ENCODE measurements at regions not wholly inside any gene's neighbourhood (a gene's known extent, or its start where the extent isn't known, plus 50 kb on each side); places are given as distances from the start of the nearest gene placed in this dataset.

DNA sequence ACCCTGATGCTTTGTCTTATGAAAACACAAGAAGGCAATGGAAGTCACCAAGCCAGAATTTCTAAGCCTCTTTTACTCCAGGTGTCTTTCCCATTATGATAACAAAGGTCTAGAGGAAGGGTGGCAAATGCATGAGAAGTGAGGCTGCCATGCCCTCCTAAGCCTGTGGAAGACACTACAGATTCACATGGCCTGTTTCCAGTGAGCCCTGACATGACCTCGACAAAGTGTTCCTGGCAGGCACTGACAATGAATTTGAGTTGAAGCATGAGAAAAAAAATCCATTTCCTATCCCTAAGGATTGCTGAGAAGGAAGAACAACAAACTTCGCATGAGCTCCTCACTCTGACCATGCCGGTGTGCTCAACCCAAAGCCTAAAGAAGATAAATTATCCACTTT, 268.0 kb downstream of the HTR7 start:
- H3K4me3 ChIP-seq (ENCODE audit: low read length) = no peak overlapping the region
- no peak for TF ChIP-seq CTCF (conservative IDR thresholded peaks at IDR 0.05; ENCODE audit: low read length)
- no peak for DNase-seq (ENCODE audit: low read depth)

- TF ChIP-seq CTCF (conservative IDR thresholded peaks at IDR 0.05; ENCODE audit: low read length) = no peak
- H3K4me3 ChIP-seq (ENCODE audit: low read length) = no peak overlapping the region
Observed at GRCh38 chr10:90591629-90592028, 266.2 kb downstream of the HTR7 start.

DNA sequence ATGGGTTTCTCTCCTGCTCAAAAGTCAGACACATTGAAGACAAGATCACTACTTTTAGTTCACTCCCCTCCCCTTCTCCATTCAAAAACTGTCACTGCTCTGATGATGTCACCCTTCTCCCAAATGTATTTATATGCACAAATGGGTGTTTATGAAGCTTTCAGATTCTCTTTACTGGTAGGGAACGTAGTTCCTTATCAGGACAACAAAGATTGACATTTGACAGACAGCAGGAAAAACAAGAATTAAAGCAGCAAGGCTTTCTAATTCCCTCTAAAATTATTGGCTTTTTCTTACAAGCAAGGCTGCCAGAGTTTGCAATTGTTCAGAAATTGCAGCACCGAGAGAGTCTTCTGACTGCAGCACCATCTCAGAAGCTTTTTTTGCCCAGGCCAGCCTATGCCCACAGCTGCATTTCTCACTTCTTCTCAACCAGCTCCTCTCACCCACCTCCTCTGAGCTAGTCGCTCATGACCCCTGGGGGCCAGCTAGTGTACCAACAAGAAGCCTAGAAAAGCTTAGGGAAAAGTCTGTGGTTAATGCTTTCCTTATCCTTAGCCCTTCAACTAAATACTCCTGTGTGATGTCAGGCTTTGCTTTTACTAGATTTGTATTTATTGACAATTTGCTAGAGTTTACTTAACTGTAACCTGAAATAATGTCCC, 265.1 kb downstream of the HTR7 start:
- no peak; the same call in 1 of the 2 replicates for TF ChIP-seq CTCF (conservative IDR thresholded peaks at IDR 0.05; ENCODE audit: low read length)
- no peak for DNase-seq (ENCODE audit: low read depth)
- H3K4me3 ChIP-seq (ENCODE audit: low read length) = no peak overlapping the region

More at GRCh38 chr10:90591629-90592028, 266.2 kb downstream of the HTR7 start:
- no peak for DNase-seq (ENCODE audit: low read depth)

DNA sequence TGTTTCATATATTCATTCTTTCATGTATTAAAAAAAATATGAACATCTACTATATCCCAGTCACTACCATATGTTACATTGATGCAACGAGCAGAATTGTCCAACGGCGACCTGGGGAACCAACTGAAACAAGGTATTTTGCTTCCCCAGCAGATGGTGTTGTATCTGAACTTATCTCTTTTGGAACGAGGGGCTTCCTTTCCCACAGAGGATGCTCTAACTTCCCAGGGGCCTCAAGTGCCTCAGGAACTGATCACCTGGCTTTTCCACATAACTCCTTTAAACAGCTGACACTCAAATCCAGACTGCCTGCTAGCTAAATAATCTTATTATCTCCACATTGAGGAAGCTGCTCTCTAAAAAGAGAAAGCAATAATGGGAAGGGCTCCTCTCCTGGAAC, 259.3 kb downstream of the HTR7 start:
- H3K4me3 ChIP-seq (ENCODE audit: low read length) = no peak overlapping the region
- no peak for TF ChIP-seq CTCF (conservative IDR thresholded peaks at IDR 0.05; ENCODE audit: low read length)
- DNase-seq (ENCODE audit: low read depth) = no peak

DNA sequence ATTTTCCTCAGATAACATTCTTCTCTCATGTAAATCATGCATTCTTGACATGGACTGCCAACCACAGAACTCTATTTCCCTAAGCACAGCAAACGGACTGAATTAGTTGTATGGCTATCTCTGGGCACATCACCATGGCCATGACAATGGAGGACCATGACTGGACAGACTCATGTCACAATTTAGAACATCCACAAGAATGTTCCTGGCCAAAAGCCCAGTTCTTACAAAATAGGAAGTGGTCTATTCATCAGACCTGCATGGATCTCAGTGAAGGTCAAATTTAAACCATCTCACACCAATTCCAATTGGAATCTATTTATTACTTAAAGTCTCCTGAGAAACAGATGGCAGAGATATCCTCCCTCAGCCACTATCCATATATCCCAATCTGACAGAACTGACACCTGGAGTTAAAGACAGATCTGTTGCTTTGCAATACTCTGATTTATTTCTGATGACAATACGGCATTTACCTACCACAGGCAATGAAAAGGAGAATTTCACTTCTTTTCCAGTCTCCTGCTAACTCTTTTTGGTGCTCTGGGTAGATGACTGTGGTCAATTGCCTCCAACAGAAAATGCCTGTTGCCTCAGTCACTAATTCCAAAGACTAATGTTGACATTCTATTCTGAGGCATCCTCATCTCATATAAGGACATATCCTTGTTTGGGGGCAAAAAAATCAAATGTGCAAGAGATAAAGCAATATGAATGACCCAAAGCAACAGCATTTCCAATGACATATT, 254.8 kb downstream of the HTR7 start:
- TF ChIP-seq CTCF (conservative IDR thresholded peaks at IDR 0.05; ENCODE audit: low read length) = no peak
- no peak overlapping the region for H3K4me3 ChIP-seq (ENCODE audit: low read length)
- DNase-seq (ENCODE audit: low read depth) = peak; percentile 34

GRCh38 chr10:90604636-90605035, 253.2 kb downstream of the HTR7 start:
- H3K4me3 ChIP-seq (ENCODE audit: low read length) = no peak overlapping the region
- DNase-seq (ENCODE audit: low read depth) = no peak
- no peak for TF ChIP-seq CTCF (conservative IDR thresholded peaks at IDR 0.05; ENCODE audit: low read length)

GRCh38 chr10:90605506-90605905, 252.3 kb downstream of the HTR7 start:
- no peak overlapping the region for H3K4me3 ChIP-seq (ENCODE audit: low read length)
- no peak for DNase-seq (ENCODE audit: low read depth)
- TF ChIP-seq CTCF (conservative IDR thresholded peaks at IDR 0.05; ENCODE audit: low read length) = no peak
